PC-9 (cell line): ENCODE measurements at regions not wholly inside any gene's neighbourhood (a gene's known extent, or its start where the extent isn't known, plus 50 kb on each side); places are given as distances from the start of the nearest gene placed in this dataset.

Source experiments
- CTCF ChIP-seq: fragments of 200-600 bp; sonication (generic); conservative IDR thresholded peaks from 2 replicates; pipeline ENCODE4 v1.6.1; 2017; ENCODE audit warnings: mixed run types, antibody characterized with exemption, mild to moderate bottlenecking, moderate library complexity
- EZH2 ChIP-seq: fragments of 200-600 bp; sonication (generic); IDR thresholded peaks from 2 replicates; pipeline ENCODE4 v1.8.0; 2017; ENCODE audit warnings: antibody characterized with exemption, low read depth

DNA sequence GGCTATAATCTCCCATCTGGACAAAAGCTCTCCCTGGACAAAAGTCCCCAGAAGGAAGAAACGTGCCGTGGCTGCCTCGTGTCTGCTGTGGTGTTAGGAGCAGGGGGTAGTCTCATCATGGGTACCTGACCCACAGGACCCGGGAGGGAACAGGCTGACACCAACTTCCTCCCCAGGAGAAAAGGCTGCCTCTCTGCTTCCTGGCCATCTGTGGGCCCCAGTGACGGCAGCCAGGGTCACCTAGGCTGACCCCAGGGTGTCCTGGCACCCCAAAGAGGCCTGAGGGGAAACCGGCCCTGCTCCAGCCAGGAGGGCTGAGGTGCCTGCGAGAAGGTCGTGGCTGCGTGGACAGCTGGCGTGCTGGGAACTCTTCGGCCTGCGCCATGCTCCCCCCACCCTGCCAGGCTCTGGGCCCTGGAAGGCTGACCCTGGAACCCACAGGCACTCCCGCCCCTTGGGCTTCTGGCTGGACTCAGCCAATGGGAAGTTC, 133.9 kb downstream of the RFLNA start:
- TF ChIP-seq CTCF: no peak
- TF ChIP-seq EZH2: no peak
